SK-N-DZ (cell line): ENCODE measurements at regions not wholly inside any gene's neighbourhood (a gene's known extent, or its start where the extent isn't known, plus 50 kb on each side); places are given as distances from the start of the nearest gene placed in this dataset.
A peak's percentile ranks its signal among the peaks of the same experiment; 100 is the strongest.

Source experiments
- DNase-seq: peaks from one replicate; pipeline ENCODE4 v3.0.0-alpha.2; 2015; ENCODE audit warnings: low spot score

- DNase-seq = no peak
These were observed 64.6 kb upstream of the BCAR3 start for GRCh38 chr1:93746021-93746812.

- no peak for DNase-seq
These were observed 62.8 kb upstream of the BCAR3 start for GRCh38 chr1:93744299-93744988.

- no peak for DNase-seq
These were observed 61.8 kb upstream of the BCAR3 start for GRCh38 chr1:93743465-93743864.

- DNase-seq = peak; percentile 39
These were observed 59.0 kb upstream of the BCAR3 start for GRCh38 chr1:93740601-93741031.

GRCh38 chr1:93740157-93740556 lies 58.5 kb upstream of the BCAR3 start:
- peak; percentile 10 for DNase-seq

- DNase-seq = no peak
These were observed 57.8 kb upstream of the BCAR3 start for GRCh38 chr1:93739472-93739871.

- peak; percentile 41 for DNase-seq
These were observed 57.3 kb upstream of the BCAR3 start for GRCh38 chr1:93738926-93739325.

GRCh38 chr1:93738075-93738622 lies 56.5 kb upstream of the BCAR3 start:
- no peak for DNase-seq

- DNase-seq = no peak
These were observed 54.1 kb upstream of the BCAR3 start for GRCh38 chr1:93735722-93736121.

GRCh38 chr1:93734999-93735398 lies 53.4 kb upstream of the BCAR3 start:
- no peak for DNase-seq

GRCh38 chr1:93733340-93733739 lies 51.7 kb upstream of the BCAR3 start:
- DNase-seq = no peak

- no peak for DNase-seq
These were observed 50.9 kb upstream of the BCAR3 start for GRCh38 chr1:93732514-93732913.
